Testis (tissue), 2 donors: ENCODE measurements at regions not wholly inside any gene's neighbourhood (a gene's known extent, or its start where the extent isn't known, plus 50 kb on each side); places are given as distances from the start of the nearest gene placed in this dataset.

Experiments used
- DNase-seq: peaks from one replicate; pipeline ENCODE4 v3.0.0-alpha.2; 2019
- H3K27ac ChIP-seq, 2 donors: fragments of 200-600 bp; sonication (generic); one replicate each; pipeline ENCODE4 v1.5.1; 2019
- H3K27me3 ChIP-seq: fragments of 200-600 bp; sonication (generic); one replicate; pipeline ENCODE4 v1.5.1; 2019
- H3K36me3 ChIP-seq: fragments of 200-600 bp; sonication (generic); one replicate; pipeline ENCODE4 v1.5.1; 2017; ENCODE audit warnings: low read depth; ENCODE audit errors: missing control alignments
- H3K4me1 ChIP-seq: fragments of 200-600 bp; sonication (generic); one replicate; pipeline ENCODE4 v1.5.1; 2019
- H3K4me3 ChIP-seq, 2 donors: fragments of 200-600 bp; sonication (generic); one replicate each; pipeline ENCODE4 v1.5.1; 2017 to 2019
- H3K9me3 ChIP-seq: fragments of 200-600 bp; sonication (generic); one replicate; pipeline ENCODE4 v1.5.1; 2017
- CTCF ChIP-seq, 3 experiments: fragments of 450-650 bp in 2 of 3; fragments of 200-600 bp in 1 of 3; sonication (generic) in 1 of 3; IDR thresholded peaks; one replicate each; pipeline ENCODE4 v1.5.1; 2016 to 2019; ENCODE audit warnings: antibody characterized with exemption in 3 of 3, mild to moderate bottlenecking in 2 of 3, moderate library complexity in 1 of 3
- POLR2A ChIP-seq: fragments of 450-650 bp; IDR thresholded peaks from one replicate; pipeline ENCODE4 v1.6.1; 2017; ENCODE audit warnings: antibody characterized with exemption, mild to moderate bottlenecking, moderate library complexity
- WGBS, 2 donors: methylation state at CpG; one replicate each; pipeline ENCODE4 v1.1.5; 2018; 5-methylcytosine and 5-hydroxymethylcytosine counted together
- intact Hi-C: fragments of 100-400 bp; cut with DNase I; formaldehyde crosslinking; loops from one replicate; pipeline ENCODE4 v1.15.1; 2023; ENCODE audit warnings: low total_unique reads

- DNase-seq = peak; percentile 26
- 28 to 29% methylated on average over 9 of the region's 9 CpGs for WGBS, 2 donors
- Histone ChIP-seq H3K27ac (no peak overlapping the region), H3K36me3 (no peaks in the 10 kb centered on the region), H3K27me3 (no peaks in the 10 kb centered on the region), H3K9me3 (no peaks in the 10 kb centered on the region), H3K4me1 (no peaks in the 10 kb centered on the region), H3K4me3 (no peak overlapping the region)
- no peak for TF ChIP-seq POLR2A
- no peak for TF ChIP-seq CTCF (IDR thresholded peaks at IDR 0.05)
- intact Hi-C loops = no loop called here
Measured at GRCh38 chr6:9250852-9251251, 815.5 kb upstream of the SLC35B3 start.

DNA sequence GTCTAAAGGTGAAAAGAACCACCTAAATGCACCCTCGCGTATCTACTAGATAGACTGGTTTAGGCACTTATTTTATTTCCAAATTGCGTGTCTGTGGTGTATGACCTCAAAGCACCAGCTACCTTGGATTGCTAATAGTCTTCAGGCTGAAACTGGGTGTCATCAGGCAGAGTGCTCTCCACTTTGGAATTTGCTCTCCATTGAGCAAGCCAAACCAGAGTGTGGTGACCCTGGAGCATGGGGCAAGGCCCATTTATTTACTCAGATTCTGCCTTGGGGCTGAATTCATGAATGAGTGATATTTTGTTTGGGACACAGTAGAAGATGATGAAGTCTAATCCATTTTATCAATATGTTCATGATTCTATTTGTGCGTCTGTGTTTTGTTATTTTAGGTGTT is 812.8 kb upstream of the SLC35B3 start:
- H3K27me3 ChIP-seq = no peaks in the 10 kb centered on the region
- H3K4me3 ChIP-seq = no peak overlapping the region
- no peak for DNase-seq
- H3K27ac ChIP-seq = no peak overlapping the region
- TF ChIP-seq CTCF (IDR thresholded peaks at IDR 0.05) (no peak), POLR2A (no peak)
- no peaks in the 10 kb centered on the region for H3K36me3 ChIP-seq
- no peaks in the 10 kb centered on the region for H3K9me3 ChIP-seq
- intact Hi-C loops = no loop called here
- H3K4me1 ChIP-seq = no peaks in the 10 kb centered on the region
- 94% methylated on average over 4 of the region's 4 CpGs for WGBS, 2 donors

GRCh38 chr6:9240861-9241260 is 805.5 kb upstream of the SLC35B3 start:
- WGBS, 2 donors = 88 to 93% methylated on average over 2 of the region's 2 CpGs
- intact Hi-C loops = no loop called here

GRCh38 chr6:9236443-9236842 is 801.1 kb upstream of the SLC35B3 start:
- no peak for TF ChIP-seq CTCF (IDR thresholded peaks at IDR 0.05)
- TF ChIP-seq POLR2A = no peak
- WGBS, 2 donors = 60 to 66% methylated on average over 6 of the region's 6 CpGs
- no peaks in the 10 kb centered on the region for H3K4me1 ChIP-seq
- H3K36me3 ChIP-seq = no peaks in the 10 kb centered on the region
- no peak overlapping the region for H3K27ac ChIP-seq
- DNase-seq = no peak
- no peak overlapping the region for H3K4me3 ChIP-seq
- H3K27me3 ChIP-seq = no peaks in the 10 kb centered on the region
- H3K9me3 ChIP-seq = no peaks in the 10 kb centered on the region
- intact Hi-C loops = no loop called here

More at GRCh38 chr6:9240861-9241260, 805.5 kb upstream of the SLC35B3 start:
- DNase-seq = no peak
- no peaks in the 10 kb centered on the region for H3K36me3 ChIP-seq
- H3K27ac ChIP-seq = no peak overlapping the region
- no peak for TF ChIP-seq POLR2A
- TF ChIP-seq CTCF (IDR thresholded peaks at IDR 0.05) = no peak
- no peaks in the 10 kb centered on the region for H3K27me3 ChIP-seq
- H3K9me3 ChIP-seq = no peaks in the 10 kb centered on the region
- no peak overlapping the region for H3K4me3 ChIP-seq
- no peaks in the 10 kb centered on the region for H3K4me1 ChIP-seq

GRCh38 chr6:9233686-9234085 is 798.3 kb upstream of the SLC35B3 start:
- TF ChIP-seq CTCF (IDR thresholded peaks at IDR 0.05) (no peak), POLR2A (no peak)
- DNase-seq = no peak
- H3K4me3 ChIP-seq = no peak overlapping the region
- no peaks in the 10 kb centered on the region for H3K4me1 ChIP-seq
- no peaks in the 10 kb centered on the region for H3K27me3 ChIP-seq
- no peaks in the 10 kb centered on the region for H3K36me3 ChIP-seq
- no peaks in the 10 kb centered on the region for H3K9me3 ChIP-seq
- intact Hi-C loops = no loop called here
- no peak overlapping the region for H3K27ac ChIP-seq
- WGBS, 2 donors = 94% methylated on average over 1 of the region's 1 CpG
